ENCODE measurements at regions not wholly inside any gene's neighbourhood (a gene's known extent, or its start where the extent isn't known, plus 50 kb on each side); places are given as distances from the start of the nearest gene placed in this dataset.

- TF ChIP-seq POLR2AphosphoS5 (IDR thresholded peaks at IDR 0.05) (no peak), CTCF (IDR thresholded peaks at IDR 0.05 in 8 of 11, conservative IDR thresholded peaks at IDR 0.05 in 3 of 11) (no peak)
Measured at GRCh38 chr1:222136869-222137268, 395.0 kb upstream of the DUSP10 start.
